ENCODE measurements at regions not wholly inside any gene's neighbourhood (a gene's known extent, or its start where the extent isn't known, plus 50 kb on each side); places are given as distances from the start of the nearest gene placed in this dataset.

DNA sequence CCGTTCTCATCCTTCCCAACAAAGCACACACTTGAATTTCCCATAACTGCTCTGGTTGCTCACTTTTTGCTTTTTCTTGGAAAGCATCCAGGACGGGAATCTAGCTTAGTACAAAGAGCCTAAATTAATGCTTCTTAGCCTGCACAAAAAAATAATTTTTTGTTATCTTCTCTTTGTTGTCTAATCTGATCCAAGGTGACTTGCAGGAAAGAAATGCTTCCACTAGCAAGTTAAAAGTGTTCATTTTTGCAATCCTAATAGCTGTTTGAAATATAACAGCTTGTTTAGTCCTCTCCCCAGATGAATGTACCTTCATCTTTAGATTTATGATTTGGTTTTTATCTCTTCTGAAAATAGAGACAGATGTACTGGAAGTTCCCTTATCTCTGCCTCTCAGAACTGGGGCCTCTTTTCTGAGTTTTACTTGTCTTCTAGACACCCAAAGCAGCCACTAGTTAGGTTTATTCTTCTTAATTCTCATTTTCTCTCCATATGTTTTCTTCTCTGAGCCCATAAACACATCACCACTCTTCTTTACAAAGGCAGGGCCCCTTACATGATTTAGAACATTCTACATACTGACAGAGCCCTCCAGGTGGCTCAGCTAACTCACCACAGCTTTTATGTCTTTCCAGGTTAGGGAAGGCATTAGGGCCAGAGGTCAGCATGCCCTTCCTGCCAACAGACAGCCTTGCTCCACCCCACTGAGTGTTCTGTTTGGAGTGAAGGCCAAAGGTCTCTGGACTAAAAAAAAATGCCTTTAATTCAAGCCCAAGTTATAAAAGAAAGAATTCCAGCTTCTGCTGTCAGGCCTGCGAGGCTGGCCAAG is 74.7 kb upstream of the MAP4K3 start:
- no peaks in the 10 kb centered on the region for H3K27me3 ChIP-seq (ENCODE audit: insufficient read depth, low read length, poor library complexity, severe bottlenecking)

DNA sequence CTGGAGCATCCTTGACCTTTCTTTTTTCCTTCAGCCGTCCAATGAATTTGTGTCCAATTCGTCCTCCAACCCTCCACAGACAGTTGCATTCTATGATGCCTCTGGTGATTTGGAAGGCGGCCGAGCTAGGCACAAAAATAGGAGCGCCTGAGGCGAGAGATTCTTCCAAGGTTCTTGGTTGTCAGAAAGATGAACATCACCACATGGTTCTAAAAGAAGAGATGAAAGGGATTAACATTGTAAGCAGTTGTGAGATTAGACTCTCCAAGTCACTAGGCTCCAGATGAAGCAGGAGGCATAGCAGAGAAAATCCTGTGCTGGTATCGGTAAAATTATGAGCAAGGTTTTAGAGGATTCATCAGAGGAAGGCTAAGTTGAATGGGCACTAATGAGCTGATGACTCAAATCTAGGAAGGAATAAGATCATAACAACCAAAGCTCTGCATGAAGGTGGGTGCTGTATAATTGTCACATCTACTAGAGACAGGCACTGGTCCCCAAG is 75.4 kb upstream of the MAP4K3 start:
- Histone ChIP-seq H3K4me2 (ENCODE audit: low read depth, low read length, poor library complexity, severe bottlenecking) (no peak overlapping the region), H3K79me2 (ENCODE audit: insufficient read depth, low read length) (no peaks in the 10 kb centered on the region), H3K36me3 (ENCODE audit: insufficient read depth, low read length) (no peaks in the 10 kb centered on the region), H3F3A (ENCODE audit: low read depth) (no peaks in the 10 kb centered on the region), H3K4me1 (ENCODE audit: insufficient read depth, low read length, poor library complexity, severe bottlenecking) (peaks cover 16% of the 10 kb centered on the region), H3K9ac (ENCODE audit: low read depth, low read length, poor library complexity, severe bottlenecking) (no peak overlapping the region), H3K9me2 (replicated peaks; ENCODE audit: low read depth, low read length) (no peaks in the 10 kb centered on the region), H2AFZ (ENCODE audit: low read length) (no peak overlapping the region), H3K9me3 (ENCODE audit: insufficient read depth, low read depth, low read length) (no peaks in the 10 kb centered on the region), H3K4me3 (ENCODE audit: low read length, poor library complexity, severe bottlenecking) (no peak overlapping the region), H3K27me3 (ENCODE audit: insufficient read depth, low read length, poor library complexity, severe bottlenecking) (no peaks in the 10 kb centered on the region), H4K20me1 (ENCODE audit: insufficient read depth, low read length, poor library complexity, severe bottlenecking) (no peaks in the 10 kb centered on the region)
- no peak for TF ChIP-seq EZH2phosphoT487 (IDR thresholded peaks at IDR 0.05; ENCODE audit: borderline replicate concordance)
- TF ChIP-seq, protein P1, sequence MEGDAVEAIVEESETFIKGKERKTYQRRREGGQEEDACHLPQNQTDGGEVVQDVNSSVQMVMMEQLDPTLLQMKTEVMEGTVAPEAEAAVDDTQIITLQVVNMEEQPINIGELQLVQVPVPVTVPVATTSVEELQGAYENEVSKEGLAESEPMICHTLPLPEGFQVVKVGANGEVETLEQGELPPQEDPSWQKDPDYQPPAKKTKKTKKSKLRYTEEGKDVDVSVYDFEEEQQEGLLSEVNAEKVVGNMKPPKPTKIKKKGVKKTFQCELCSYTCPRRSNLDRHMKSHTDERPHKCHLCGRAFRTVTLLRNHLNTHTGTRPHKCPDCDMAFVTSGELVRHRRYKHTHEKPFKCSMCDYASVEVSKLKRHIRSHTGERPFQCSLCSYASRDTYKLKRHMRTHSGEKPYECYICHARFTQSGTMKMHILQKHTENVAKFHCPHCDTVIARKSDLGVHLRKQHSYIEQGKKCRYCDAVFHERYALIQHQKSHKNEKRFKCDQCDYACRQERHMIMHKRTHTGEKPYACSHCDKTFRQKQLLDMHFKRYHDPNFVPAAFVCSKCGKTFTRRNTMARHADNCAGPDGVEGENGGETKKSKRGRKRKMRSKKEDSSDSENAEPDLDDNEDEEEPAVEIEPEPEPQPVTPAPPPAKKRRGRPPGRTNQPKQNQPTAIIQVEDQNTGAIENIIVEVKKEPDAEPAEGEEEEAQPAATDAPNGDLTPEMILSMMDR (conservative IDR thresholded peaks at IDR 0.05; ENCODE audit: low read length), result no peak

More for the DNA sequence above, 74.7 kb upstream of the MAP4K3 start:
- Histone ChIP-seq H3K4me3 (ENCODE audit: low read length, poor library complexity, severe bottlenecking) (no peak overlapping the region), H4K20me1 (ENCODE audit: insufficient read depth, low read length, poor library complexity, severe bottlenecking) (no peaks in the 10 kb centered on the region), H2AFZ (ENCODE audit: low read length) (no peak overlapping the region), H3K79me2 (ENCODE audit: insufficient read depth, low read length) (no peaks in the 10 kb centered on the region), H3K9ac (ENCODE audit: low read depth, low read length, poor library complexity, severe bottlenecking) (no peak overlapping the region), H3K4me2 (ENCODE audit: low read depth, low read length, poor library complexity, severe bottlenecking) (no peak overlapping the region), H3F3A (ENCODE audit: low read depth) (no peaks in the 10 kb centered on the region), H3K36me3 (ENCODE audit: insufficient read depth, low read length) (no peaks in the 10 kb centered on the region), H3K4me1 (ENCODE audit: insufficient read depth, low read length, poor library complexity, severe bottlenecking) (peaks cover 16% of the 10 kb centered on the region), H3K9me2 (replicated peaks; ENCODE audit: low read depth, low read length) (no peaks in the 10 kb centered on the region), H3K9me3 (ENCODE audit: insufficient read depth, low read depth, low read length) (no peaks in the 10 kb centered on the region)
- TF ChIP-seq, protein P1 (conservative IDR thresholded peaks at IDR 0.05; ENCODE audit: low read length), result no peak
- no peak for TF ChIP-seq EZH2phosphoT487 (IDR thresholded peaks at IDR 0.05; ENCODE audit: borderline replicate concordance)

DNA sequence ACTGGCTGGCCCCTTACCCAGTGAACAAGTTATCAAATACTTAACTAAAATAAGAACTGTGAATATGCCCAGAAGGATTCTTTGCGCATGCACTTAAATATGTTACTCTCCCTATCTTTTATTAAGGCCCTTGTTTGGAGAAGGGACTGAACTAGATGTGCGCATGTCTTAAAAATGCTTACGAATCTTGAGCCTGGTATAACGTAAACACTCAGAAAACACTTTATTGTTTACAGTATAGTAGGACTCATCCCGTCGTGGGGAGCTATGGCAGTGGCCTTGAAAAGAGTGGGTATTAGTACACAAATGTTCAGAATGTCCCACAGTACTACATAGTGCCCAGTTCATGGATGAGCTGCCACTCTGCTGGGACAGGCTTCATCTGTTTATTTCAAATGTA is 75.9 kb upstream of the MAP4K3 start:
- H4K20me1 ChIP-seq (ENCODE audit: insufficient read depth, low read length, poor library complexity, severe bottlenecking), result no peaks in the 10 kb centered on the region
- no peak for TF ChIP-seq EZH2phosphoT487 (IDR thresholded peaks at IDR 0.05; ENCODE audit: borderline replicate concordance)
- TF ChIP-seq, protein P1 (conservative IDR thresholded peaks at IDR 0.05; ENCODE audit: low read length), result no peak
- no peak overlapping the region for H2AFZ ChIP-seq (ENCODE audit: low read length)
- H3K36me3 ChIP-seq (ENCODE audit: insufficient read depth, low read length), result no peaks in the 10 kb centered on the region
- H3K4me1 ChIP-seq (ENCODE audit: insufficient read depth, low read length, poor library complexity, severe bottlenecking), result peaks cover 16% of the 10 kb centered on the region
- H3K4me2 ChIP-seq (ENCODE audit: low read depth, low read length, poor library complexity, severe bottlenecking), result no peak overlapping the region
- no peak overlapping the region for H3K4me3 ChIP-seq (ENCODE audit: low read length, poor library complexity, severe bottlenecking)
- H3K9me2 ChIP-seq (replicated peaks; ENCODE audit: low read depth, low read length), result no peaks in the 10 kb centered on the region
- H3K27me3 ChIP-seq (ENCODE audit: insufficient read depth, low read length, poor library complexity, severe bottlenecking), result no peaks in the 10 kb centered on the region
- no peak overlapping the region for H3K9ac ChIP-seq (ENCODE audit: low read depth, low read length, poor library complexity, severe bottlenecking)
- H3K9me3 ChIP-seq (ENCODE audit: insufficient read depth, low read depth, low read length), result no peaks in the 10 kb centered on the region
- H3F3A ChIP-seq (ENCODE audit: low read depth), result no peaks in the 10 kb centered on the region
- H3K79me2 ChIP-seq (ENCODE audit: insufficient read depth, low read length), result no peaks in the 10 kb centered on the region

All from Loucy (cell line).